ENCODE measurements at regions not wholly inside any gene's neighbourhood (a gene's known extent, or its start where the extent isn't known, plus 50 kb on each side); places are given as distances from the start of the nearest gene placed in this dataset.

DNA sequence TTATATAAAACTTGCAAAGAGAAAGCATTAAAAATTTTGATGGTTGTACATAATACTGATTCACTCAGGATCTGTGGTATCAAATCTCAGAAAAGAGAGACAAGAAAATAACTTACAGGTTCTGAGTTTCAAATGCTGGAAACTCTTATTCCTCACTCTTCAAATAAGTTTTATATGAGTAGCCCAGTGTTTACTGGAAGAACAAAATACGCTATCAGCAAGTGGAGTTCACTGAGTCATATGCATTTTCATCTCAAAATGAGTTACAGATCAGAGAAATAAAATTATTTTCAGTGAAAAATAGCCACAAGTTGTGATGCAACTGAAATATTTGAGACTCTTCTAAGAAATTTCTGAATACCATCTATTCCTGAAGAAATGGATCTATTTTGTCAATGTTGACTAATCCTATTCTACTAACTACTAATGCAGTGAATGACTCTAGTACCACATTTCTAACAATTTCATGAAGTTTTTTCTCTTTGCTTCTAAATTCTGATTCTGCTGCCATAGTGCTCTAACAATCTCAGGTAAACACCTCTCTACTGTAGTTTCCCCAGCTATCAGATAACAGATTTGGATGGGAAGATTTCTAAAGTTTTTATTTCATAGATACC, 391.7 kb downstream of the ZEB2 start:
- TF ChIP-seq, protein P1, sequence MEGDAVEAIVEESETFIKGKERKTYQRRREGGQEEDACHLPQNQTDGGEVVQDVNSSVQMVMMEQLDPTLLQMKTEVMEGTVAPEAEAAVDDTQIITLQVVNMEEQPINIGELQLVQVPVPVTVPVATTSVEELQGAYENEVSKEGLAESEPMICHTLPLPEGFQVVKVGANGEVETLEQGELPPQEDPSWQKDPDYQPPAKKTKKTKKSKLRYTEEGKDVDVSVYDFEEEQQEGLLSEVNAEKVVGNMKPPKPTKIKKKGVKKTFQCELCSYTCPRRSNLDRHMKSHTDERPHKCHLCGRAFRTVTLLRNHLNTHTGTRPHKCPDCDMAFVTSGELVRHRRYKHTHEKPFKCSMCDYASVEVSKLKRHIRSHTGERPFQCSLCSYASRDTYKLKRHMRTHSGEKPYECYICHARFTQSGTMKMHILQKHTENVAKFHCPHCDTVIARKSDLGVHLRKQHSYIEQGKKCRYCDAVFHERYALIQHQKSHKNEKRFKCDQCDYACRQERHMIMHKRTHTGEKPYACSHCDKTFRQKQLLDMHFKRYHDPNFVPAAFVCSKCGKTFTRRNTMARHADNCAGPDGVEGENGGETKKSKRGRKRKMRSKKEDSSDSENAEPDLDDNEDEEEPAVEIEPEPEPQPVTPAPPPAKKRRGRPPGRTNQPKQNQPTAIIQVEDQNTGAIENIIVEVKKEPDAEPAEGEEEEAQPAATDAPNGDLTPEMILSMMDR (IDR thresholded peaks at IDR 0.05; ENCODE audit: low read depth, low read length), result no peak
- no peak overlapping the region for H3K4me3 ChIP-seq (ENCODE audit: low read depth, low read length)

DNA sequence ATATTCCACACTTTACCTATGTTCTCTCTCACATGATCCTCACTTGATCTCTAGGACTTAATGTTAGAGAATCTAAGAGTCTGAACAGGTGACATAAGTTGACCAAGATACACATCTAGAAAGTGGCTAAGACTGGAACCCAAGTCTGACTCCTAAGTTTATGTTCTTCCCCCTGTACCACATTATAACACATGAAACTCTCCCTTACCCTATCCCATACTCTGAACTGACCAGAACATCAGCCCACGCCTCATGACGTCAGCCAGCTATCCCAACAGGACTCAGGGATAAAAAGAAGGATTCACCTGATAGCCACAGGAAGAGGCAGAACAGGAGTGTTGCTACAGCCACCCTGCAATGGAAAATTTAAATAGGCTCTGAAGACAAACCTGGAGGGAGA, 392.2 kb downstream of the ZEB2 start:
- H3K4me3 ChIP-seq (ENCODE audit: low read depth, low read length), result no peak overlapping the region
- TF ChIP-seq, protein P1 (IDR thresholded peaks at IDR 0.05; ENCODE audit: low read depth, low read length), result no peak

DNA sequence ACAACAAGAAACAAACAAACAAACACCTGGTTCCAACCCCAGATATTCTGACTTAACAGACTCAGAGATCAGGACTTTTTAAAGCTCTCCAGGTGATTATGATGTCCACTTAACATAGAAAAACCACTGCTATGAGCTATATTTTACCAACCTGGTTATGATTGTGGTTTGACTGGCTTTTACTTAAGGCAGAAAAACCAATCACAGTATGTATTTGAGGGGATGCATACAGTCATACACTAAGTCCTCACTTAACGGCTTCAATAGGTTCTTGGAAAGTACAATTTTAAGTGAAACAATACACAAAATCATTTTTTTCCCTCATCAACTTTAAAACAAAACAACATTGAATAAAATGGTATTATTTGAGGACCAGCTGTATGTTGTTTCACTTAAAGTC, 393.6 kb downstream of the ZEB2 start:
- H3K4me3 ChIP-seq (ENCODE audit: low read depth, low read length), result no peak overlapping the region
- TF ChIP-seq, protein P1 (IDR thresholded peaks at IDR 0.05; ENCODE audit: low read depth, low read length), result no peak

DNA sequence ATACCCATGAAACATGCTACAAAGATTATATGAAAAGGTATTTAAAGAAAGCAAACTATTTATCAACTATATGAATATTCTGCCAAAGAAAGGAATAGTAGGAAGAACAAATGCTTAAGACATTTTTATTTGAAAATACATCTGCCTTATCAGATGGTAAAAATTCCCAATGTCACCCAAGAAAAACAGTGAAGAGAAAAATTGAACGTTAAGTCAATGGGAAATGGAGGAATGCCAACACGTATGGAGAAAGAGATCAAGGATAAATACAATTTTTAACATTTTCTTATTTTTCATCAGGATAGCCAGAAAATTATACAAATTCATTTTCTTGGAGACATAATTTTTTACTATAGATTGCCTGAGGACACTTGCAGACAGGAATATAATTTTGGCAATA, 394.2 kb downstream of the ZEB2 start:
- TF ChIP-seq, protein P1 (IDR thresholded peaks at IDR 0.05; ENCODE audit: low read depth, low read length), result no peak
- H3K4me3 ChIP-seq (ENCODE audit: low read depth, low read length), result no peak overlapping the region

DNA sequence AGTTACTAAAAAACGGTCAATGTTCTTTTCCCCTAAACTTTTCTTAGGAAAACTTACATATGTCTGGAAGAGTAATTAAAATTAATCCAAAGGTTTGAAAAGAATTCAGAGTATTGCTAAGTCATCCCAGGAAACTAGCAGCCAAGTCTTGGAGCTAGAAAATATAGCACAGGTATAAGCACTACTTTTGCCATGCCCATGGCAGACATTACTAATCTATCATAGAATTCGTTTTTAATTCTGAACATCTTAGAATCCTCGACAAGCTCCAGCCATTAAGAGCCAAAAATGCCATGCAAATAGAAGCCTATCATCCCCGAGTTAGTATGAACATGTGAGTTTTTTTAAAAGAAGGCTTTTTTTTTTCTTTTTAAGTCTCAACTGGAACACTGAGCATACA, 395.0 kb downstream of the ZEB2 start:
- TF ChIP-seq, protein P1 (IDR thresholded peaks at IDR 0.05; ENCODE audit: low read depth, low read length), result no peak
- H3K4me3 ChIP-seq (ENCODE audit: low read depth, low read length), result no peak overlapping the region

DNA sequence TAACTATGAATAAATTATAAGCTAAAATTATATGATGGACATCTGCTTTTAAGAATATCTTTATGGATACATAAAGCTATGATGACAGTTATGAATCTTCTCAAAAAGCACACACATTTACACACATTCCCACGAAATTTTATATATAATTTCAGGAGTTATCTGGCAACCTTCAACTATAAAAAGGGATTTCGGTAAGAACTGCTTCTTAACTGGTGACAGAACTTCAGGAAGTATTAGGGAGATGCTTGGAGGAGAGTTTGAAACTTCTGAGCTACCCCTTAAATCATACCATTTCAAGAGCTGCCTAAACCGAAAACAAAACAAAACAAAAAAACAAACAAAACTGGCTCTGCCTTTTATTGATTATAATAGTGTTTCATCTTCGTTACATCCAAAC, 399.4 kb downstream of the ZEB2 start:
- TF ChIP-seq, protein P1 (IDR thresholded peaks at IDR 0.05; ENCODE audit: low read depth, low read length), result no peak

DNA sequence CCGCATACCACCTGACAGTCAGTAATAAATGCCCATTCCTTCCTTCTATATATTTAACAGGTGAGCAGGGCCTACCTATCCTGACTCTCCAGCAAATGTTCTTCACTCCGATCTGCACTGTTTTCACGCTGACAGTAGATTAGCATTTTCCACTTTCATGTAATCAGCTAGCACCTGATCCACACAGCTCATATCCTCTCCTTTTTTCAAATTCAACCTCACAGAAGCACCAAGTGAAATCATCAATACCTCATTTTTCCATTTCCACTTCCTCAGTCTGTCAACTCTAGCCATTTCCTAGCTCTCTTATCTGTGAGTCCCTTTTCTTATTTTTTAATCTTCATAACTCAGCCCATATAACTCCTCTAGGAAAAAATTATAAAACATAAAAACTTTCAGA, 402.8 kb downstream of the ZEB2 start:
- TF ChIP-seq, protein P1 (IDR thresholded peaks at IDR 0.05; ENCODE audit: low read depth, low read length), result no peak
- H3K4me3 ChIP-seq (ENCODE audit: low read depth, low read length), result no peak overlapping the region

More for the DNA sequence above, 399.4 kb downstream of the ZEB2 start:
- no peak overlapping the region for H3K4me3 ChIP-seq (ENCODE audit: low read depth, low read length)
